Adrenal gland (tissue), 5 donors: ENCODE measurements at regions not wholly inside any gene's neighbourhood (a gene's known extent, or its start where the extent isn't known, plus 50 kb on each side); places are given as distances from the start of the nearest gene placed in this dataset.

Source experiments
- CTCF ChIP-seq, 6 experiments: fragments of 450-650 bp in 4 of 6; fragments of 200-600 bp in 2 of 6; sonication (generic) in 1 of 6; IDR thresholded peaks; 1 replicate in 5 of 6; 2 replicates in 1 of 6; pipeline versions ENCODE4 v1.5.1 to v1.8.0; 2016 to 2021; ENCODE audit warnings: antibody characterized with exemption in 6 of 6, mild to moderate bottlenecking in 2 of 6, moderate library complexity in 1 of 6
- POLR2A ChIP-seq, 2 donors: fragments of 450-650 bp; IDR thresholded peaks; one replicate each; pipeline ENCODE4 v1.6.1; 2017; ENCODE audit warnings: antibody characterized with exemption in 2 of 2, mild to moderate bottlenecking in 2 of 2, moderate library complexity in 1 of 2
- donor health status: DM: no; HTN: no; CAD: no.

- TF ChIP-seq CTCF (IDR thresholded peaks at IDR 0.05) (no peak), POLR2A (IDR thresholded peaks at IDR 0.05) (no peak)
Observed at GRCh38 chr11:40037005-40037404, 1422.4 kb downstream of the LRRC4C start.
